Uterus (tissue), 2 donors: ENCODE measurements at regions not wholly inside any gene's neighbourhood (a gene's known extent, or its start where the extent isn't known, plus 50 kb on each side); places are given as distances from the start of the nearest gene placed in this dataset.

Experiments
- POLR2A ChIP-seq, 2 donors: fragments of 450-650 bp; IDR thresholded peaks; one replicate each; pipeline ENCODE4 v1.6.1; 2016; ENCODE audit warnings: antibody characterized with exemption in 2 of 2, mild to moderate bottlenecking in 1 of 2, moderate library complexity in 1 of 2
- TF ChIP-seq, protein P1 (sequence below), 4 experiments: fragments of 200-600 bp in 2 of 4; fragments of 450-650 bp in 2 of 4; sonication (generic) in 2 of 4; IDR thresholded peaks; one replicate each; pipeline ENCODE4 v1.5.1; 2016 to 2019; ENCODE audit warnings: antibody characterized with exemption in 4 of 4, mild to moderate bottlenecking in 2 of 4, moderate library complexity in 1 of 4

DNA sequence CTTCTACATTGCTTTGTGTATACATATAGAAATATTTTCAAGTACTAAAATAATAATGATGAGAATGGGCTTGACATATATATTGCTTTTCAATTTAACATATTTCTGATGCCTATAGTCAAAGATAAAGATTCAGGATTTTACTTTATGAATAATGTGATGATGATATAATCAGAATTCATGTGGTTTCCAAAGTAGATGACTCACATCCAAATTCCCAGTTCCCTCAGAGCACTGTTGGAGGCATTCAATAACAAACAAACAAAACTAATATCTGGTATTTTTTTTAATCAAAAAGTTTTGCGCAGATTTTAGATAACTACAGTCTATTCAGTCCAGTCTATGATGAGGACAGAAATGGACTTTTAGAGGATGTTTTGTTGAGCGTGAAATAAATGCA lies 2094.5 kb upstream of the CELF4 start:
- TF ChIP-seq, protein P1, sequence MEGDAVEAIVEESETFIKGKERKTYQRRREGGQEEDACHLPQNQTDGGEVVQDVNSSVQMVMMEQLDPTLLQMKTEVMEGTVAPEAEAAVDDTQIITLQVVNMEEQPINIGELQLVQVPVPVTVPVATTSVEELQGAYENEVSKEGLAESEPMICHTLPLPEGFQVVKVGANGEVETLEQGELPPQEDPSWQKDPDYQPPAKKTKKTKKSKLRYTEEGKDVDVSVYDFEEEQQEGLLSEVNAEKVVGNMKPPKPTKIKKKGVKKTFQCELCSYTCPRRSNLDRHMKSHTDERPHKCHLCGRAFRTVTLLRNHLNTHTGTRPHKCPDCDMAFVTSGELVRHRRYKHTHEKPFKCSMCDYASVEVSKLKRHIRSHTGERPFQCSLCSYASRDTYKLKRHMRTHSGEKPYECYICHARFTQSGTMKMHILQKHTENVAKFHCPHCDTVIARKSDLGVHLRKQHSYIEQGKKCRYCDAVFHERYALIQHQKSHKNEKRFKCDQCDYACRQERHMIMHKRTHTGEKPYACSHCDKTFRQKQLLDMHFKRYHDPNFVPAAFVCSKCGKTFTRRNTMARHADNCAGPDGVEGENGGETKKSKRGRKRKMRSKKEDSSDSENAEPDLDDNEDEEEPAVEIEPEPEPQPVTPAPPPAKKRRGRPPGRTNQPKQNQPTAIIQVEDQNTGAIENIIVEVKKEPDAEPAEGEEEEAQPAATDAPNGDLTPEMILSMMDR (IDR thresholded peaks at IDR 0.05): no peak
- no peak for TF ChIP-seq POLR2A (IDR thresholded peaks at IDR 0.05)
